Activated CD8-positive, alpha-beta memory T cell treated with anti-CD3 and anti-CD28 coated beads, Interleukin-2, amount 50 U/mL, for 24 hours (primary cell): ENCODE measurements at regions not wholly inside any gene's neighbourhood (a gene's known extent, or its start where the extent isn't known, plus 50 kb on each side); places are given as distances from the start of the nearest gene placed in this dataset.

Experiments used
- DNase-seq: peaks from one replicate; pipeline ENCODE4 v3.0.0-alpha.2; 2020; ENCODE audit errors: extremely low read depth

- DNase-seq, result no peak
These were observed 186.0 kb downstream of the KIF20B start for GRCh38 chr10:89887406-89887805.

GRCh38 chr10:89887830-89888229 lies 186.4 kb downstream of the KIF20B start:
- DNase-seq, result no peak

- DNase-seq, result no peak
These were observed 187.1 kb downstream of the KIF20B start for GRCh38 chr10:89888321-89889070.

GRCh38 chr10:89889606-89890005 lies 188.2 kb downstream of the KIF20B start:
- no peak for DNase-seq

GRCh38 chr10:89891006-89891535 lies 189.7 kb downstream of the KIF20B start:
- no peak for DNase-seq

DNA sequence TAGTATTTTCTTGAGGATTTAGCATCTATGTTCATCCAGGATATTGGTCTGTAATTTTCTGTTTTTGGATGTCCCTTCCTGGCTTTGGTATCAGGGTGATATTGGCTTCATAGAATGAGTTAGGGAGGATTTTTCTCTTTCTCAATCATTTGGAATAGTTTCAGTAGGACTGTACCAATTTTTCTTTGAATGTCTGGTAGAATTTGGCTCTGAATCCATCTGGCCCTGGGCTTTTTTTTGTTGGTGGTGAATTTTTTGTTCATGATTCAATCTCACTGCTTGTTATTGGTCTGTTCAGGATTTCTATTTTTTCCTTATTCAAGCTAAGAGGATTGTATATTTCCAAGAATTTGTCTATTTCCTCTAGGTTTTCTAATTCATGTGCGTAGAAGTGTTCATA lies 192.7 kb downstream of the KIF20B start:
- no peak for DNase-seq

DNA sequence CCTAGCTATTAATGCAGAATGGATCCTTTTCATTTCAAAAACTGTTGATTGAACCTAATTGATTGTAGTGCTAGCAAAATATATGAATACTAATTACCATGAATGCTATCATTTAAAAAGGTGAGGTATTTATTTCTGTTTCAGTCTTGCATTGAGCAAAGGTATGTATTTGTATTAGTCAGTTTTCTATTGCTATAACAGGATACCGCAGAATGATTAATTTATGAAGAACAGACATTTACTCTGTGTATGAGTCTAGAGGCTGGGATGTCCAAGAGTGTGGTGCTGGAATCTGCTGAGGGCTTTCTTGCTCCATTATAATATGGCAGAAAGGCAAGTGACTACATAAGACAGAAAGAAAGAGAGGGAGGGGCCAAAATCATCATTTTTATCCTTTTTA lies 199.2 kb downstream of the KIF20B start:
- no peak for DNase-seq

- no peak for DNase-seq
These were observed 200.5 kb downstream of the KIF20B start for GRCh38 chr10:89901895-89902294.

DNA sequence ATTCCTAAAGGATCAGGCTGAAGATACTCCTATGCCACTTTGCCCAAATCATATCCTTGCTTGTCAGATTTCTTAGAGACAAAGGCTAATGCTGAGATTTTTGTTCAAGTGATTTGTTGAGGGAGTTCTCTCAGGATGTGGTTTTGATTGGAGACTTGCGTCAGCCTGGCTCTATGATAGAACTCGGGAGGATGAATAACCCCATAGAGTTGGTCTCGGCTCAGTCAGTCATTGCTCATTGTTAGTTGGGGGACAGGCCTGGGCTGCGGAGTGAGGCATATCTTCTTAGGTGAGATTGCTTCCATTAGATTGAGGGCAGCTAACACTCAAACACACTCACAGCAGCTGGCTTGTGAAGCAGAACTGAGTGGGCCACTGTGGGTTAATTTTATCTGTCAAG lies 203.4 kb downstream of the KIF20B start:
- no peak for DNase-seq

GRCh38 chr10:89909752-89910151 lies 208.4 kb downstream of the KIF20B start:
- no peak for DNase-seq

DNA sequence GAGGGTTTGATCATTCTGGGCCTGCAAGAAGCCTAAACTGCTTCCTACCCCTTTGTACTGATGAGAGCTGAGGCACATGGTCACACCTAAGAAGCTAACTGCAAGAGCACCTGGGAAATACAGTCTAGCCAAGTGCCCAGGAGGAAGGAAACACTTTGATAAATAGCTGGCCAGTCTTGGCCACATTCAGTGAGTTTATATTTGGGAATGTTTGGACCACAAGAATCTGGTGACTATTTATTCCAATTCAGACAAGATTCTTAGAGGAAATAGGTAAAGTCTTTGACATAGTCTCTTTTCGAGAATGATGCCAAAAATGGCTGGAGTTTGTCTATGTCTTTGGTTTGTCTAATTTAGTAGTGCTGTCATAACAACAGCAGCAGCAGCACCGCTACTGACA lies 213.6 kb downstream of the KIF20B start:
- no peak for DNase-seq

DNA sequence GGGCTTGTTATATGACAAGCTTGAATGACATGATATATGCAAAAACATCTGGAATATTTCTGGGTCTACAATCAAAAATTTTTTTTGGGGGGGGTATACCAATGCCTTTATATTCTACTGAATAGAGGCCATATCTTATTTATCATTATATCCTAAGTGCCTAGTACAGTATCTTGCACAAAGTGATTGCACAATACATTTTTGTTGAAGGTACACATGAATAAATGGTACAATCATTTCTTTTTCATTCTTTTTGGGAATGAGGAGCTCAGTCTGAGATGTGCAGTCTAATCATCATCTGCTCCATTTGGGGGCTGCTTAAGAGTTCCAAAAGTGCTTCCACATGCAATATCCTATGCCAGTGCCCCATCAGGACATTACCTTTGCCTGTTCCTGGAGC lies 214.6 kb downstream of the KIF20B start:
- DNase-seq, result no peak

GRCh38 chr10:89916468-89917215 lies 215.3 kb downstream of the KIF20B start:
- DNase-seq, result no peak

GRCh38 chr10:89921403-89921802 lies 220.0 kb downstream of the KIF20B start:
- no peak for DNase-seq

DNA sequence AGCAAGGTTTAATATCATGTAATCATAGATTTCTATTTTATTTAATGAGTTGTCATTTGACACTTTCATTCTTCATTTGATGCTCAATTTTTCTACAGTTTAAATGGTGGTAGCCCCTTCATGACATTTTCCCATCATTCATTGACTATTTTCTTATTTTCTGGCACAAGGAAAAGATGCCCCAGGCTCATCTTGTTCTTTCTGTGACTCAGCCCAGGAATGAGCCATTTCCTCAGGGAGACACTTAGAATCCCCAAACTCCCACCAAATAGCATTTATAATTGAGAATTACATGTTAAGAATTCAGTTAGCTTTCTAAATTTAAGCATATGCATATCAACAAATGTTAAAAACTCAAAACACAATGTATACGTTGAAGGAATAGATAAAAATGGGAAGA lies 222.3 kb downstream of the KIF20B start:
- DNase-seq, result no peak

GRCh38 chr10:89924261-89924660 lies 222.9 kb downstream of the KIF20B start:
- DNase-seq, result no peak

DNA sequence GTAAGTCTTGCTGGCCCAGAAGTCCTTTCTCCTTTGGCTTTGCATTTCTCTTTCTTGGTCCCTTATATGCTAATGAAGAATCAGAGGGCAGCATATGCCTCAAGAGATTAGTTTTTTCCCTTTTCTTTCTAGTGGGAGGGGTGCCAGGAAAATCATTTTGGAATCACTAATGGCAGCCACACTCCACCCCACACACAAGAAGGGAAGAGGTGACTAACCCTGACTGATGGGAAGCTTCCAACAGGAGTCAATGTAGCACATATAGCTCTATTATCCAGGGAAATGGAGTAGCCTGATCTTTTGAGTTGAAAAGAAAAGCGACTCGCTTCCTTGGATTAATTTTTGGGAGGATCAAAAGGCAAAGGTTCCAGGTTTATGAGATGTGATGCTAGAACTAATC lies 225.3 kb downstream of the KIF20B start:
- DNase-seq, result no peak

DNA sequence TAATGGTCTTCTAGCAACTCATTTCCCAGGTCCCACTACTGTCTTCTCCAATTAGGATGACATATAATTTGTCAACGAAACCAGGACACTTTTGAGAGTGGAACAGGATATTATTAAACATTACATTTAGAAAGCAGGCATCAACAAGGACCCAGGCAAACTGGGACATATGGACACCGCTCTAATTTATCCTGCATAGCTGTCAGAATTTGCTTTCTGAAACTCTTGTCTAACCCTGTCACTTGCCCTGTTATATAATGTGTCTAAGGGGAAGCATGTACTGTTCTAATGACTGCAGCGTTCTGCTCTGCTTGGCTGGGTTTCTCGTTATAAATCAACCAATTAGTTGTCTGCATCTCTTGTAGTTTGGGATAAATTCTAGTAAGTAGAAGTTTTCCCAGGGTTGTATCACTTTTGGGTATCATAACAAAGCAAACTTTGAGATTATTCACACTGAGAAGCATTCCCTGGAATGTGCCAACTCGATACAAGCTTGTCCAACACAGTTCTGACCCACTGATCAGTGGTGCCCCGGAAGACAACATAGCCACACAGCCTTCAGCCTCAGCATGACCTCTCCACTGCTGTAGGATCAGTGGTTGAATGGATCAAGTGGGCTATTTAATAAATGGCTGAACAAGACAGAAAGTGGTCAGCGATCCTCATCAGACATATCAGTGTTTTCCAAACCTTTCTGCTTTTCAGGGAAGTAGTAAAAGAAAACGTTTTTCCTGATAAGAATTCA lies 228.1 kb downstream of the KIF20B start:
- DNase-seq, result no peak

GRCh38 chr10:89937494-89937893 lies 236.1 kb downstream of the KIF20B start:
- DNase-seq, result no peak

DNA sequence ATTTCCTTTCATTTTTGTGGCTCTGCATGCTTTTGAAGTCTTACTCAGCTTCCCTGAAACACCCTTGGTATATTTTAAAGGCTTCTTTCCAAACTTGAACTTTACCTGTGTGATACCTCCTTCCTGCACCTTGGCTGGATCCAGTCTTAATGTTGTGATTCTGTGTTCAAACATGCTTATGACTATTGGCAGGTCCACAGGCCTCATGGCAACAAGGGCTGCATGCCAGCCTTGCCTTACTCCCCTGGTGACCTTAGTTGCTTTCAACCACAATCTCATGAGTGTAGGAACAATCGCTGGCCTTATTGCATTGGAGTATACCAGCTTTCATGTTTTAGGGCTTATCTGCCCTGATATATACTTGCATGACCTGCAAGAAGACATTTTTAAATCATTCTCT lies 238.7 kb downstream of the KIF20B start:
- no peak for DNase-seq

GRCh38 chr10:89942217-89942616 lies 240.8 kb downstream of the KIF20B start:
- no peak for DNase-seq

DNA sequence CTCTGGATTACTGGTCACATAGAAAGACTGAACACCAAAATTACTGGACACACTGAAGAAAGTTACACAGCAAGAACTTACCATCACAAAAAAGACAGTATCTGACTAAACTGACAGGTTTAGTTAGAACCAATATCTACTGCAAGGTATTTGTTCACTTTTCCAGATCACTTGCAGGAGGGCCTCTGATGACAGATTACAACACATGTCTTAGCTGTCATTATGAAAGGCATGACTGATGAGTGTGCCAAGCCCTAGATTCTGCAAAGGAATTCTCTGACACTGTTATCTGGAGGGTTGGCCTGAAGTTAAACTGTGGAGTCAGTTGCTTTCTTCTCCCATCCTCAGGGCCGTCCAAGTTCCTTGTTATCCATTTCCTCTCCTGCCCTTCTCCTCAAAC lies 242.7 kb downstream of the KIF20B start:
- DNase-seq, result no peak
